IPS DF 6.9 (cell line): ENCODE measurements at regions not wholly inside any gene's neighbourhood (a gene's known extent, or its start where the extent isn't known, plus 50 kb on each side); places are given as distances from the start of the nearest gene placed in this dataset.

Experiments used
- DNase-seq: peaks from one replicate; pipeline ENCODE4 v3.0.0-alpha.2; 2013; ENCODE audit warnings: low read depth, low spot score
- H3K27ac ChIP-seq: one replicate; pipeline ENCODE4 v1.5.1; 2013; ENCODE audit warnings: low read length, control low read depth
- H3K27me3 ChIP-seq: 2 replicates; pipeline ENCODE4 v1.6.1; 2013; ENCODE audit warnings: mild to moderate bottlenecking, low read length; ENCODE audit not compliant: control insufficient read depth, insufficient read depth
- H3K36me3 ChIP-seq: 2 replicates; pipeline ENCODE4 v1.6.1; 2013; ENCODE audit warnings: low read length; ENCODE audit not compliant: control insufficient read depth, insufficient read depth
- H3K4me1 ChIP-seq: 2 replicates; pipeline ENCODE4 v1.6.1; 2013; ENCODE audit warnings: low read length; ENCODE audit not compliant: control insufficient read depth, insufficient read depth
- H3K4me3 ChIP-seq: 2 replicates; pipeline ENCODE4 v1.5.1; 2013; ENCODE audit warnings: mild to moderate bottlenecking, low read length
- H3K9me3 ChIP-seq: 2 replicates; pipeline ENCODE4 v1.6.1; 2013; ENCODE audit warnings: low read length, inconsistent platforms; ENCODE audit not compliant: control insufficient read depth, insufficient read depth
- WGBS: extraction: QIAGEN DNeasy Blood & Tissue Kit; methylation state at CpG from one replicate; pipeline ENCODE4 v1.1.7; 2013; ENCODE audit warnings: mixed read lengths, missing lambda C conversion rate; ENCODE audit not compliant: insufficient read length, insufficient coverage; 5-methylcytosine and 5-hydroxymethylcytosine counted together

GRCh38 chr10:21034241-21034640 lies 137.1 kb upstream of the NEBL start:
- no peak overlapping the region for H3K27ac ChIP-seq
- no peaks in the 10 kb centered on the region for H3K36me3 ChIP-seq
- H3K27me3 ChIP-seq: no peaks in the 10 kb centered on the region
- H3K4me3 ChIP-seq: no peak overlapping the region
- no peaks in the 10 kb centered on the region for H3K4me1 ChIP-seq
- no CpG with 5 or more reads among the region's 2 CpGs for WGBS
- H3K9me3 ChIP-seq: no peaks in the 10 kb centered on the region
- no peak for DNase-seq

- DNase-seq: no peak
- H3K27ac ChIP-seq: no peak overlapping the region
- no peaks in the 10 kb centered on the region for H3K36me3 ChIP-seq
- no peaks in the 10 kb centered on the region for H3K27me3 ChIP-seq
- H3K4me3 ChIP-seq: no peak overlapping the region
- H3K9me3 ChIP-seq: no peaks in the 10 kb centered on the region
- no peaks in the 10 kb centered on the region for H3K4me1 ChIP-seq
- no CpG with 5 or more reads among the region's 12 CpGs for WGBS
Measured at GRCh38 chr10:21032587-21033319, 135.6 kb upstream of the NEBL start.

DNA sequence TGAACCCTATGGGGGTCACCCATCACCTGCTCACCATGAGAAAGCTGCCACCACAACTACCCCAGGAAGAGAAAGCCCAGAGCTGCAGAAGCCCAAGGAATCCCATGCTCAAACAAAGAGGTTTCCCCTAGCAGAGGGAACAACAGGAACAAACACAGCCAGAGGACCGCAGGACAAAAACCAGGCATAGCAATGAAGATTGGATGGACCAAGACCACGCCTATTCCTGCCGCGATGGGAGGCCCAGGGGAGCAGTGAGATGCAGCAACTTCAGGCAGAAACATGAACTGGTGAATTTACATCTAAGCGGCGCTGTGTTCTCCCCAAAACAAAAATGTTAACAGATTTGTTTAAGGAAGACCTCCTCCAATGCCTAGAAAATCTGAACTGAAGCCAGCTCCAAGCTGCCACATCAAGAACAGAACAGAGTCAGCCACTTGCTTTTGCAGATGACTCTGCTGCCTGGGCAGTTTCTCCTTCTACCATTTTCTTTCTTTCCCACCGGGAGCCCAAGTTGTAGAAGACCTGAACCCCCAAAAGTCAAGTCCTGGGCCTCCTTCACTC lies 134.2 kb upstream of the NEBL start:
- no peaks in the 10 kb centered on the region for H3K9me3 ChIP-seq
- H3K27me3 ChIP-seq: no peaks in the 10 kb centered on the region
- H3K27ac ChIP-seq: no peak overlapping the region
- no peak for DNase-seq
- no CpG with 5 or more reads among the region's 7 CpGs for WGBS
- no peaks in the 10 kb centered on the region for H3K4me1 ChIP-seq
- no peak overlapping the region for H3K4me3 ChIP-seq
- H3K36me3 ChIP-seq: no peaks in the 10 kb centered on the region

GRCh38 chr10:21030091-21030490 lies 133.0 kb upstream of the NEBL start:
- no peaks in the 10 kb centered on the region for H3K36me3 ChIP-seq
- WGBS: no CpG with 5 or more reads among the region's 10 CpGs
- no peak for DNase-seq
- no peaks in the 10 kb centered on the region for H3K27me3 ChIP-seq
- H3K4me1 ChIP-seq: no peaks in the 10 kb centered on the region
- no peak overlapping the region for H3K4me3 ChIP-seq
- H3K27ac ChIP-seq: no peak overlapping the region
- H3K9me3 ChIP-seq: no peaks in the 10 kb centered on the region

GRCh38 chr10:21022821-21023220 lies 125.7 kb upstream of the NEBL start:
- DNase-seq: no peak
- Histone ChIP-seq H3K4me1 (no peaks in the 10 kb centered on the region), H3K27ac (no peak overlapping the region), H3K4me3 (no peak overlapping the region), H3K36me3 (no peaks in the 10 kb centered on the region), H3K27me3 (no peaks in the 10 kb centered on the region), H3K9me3 (no peaks in the 10 kb centered on the region)
- WGBS: no CpG with 5 or more reads among the region's 3 CpGs

- WGBS: no CpG with 5 or more reads among the region's 15 CpGs
- Histone ChIP-seq H3K9me3 (no peaks in the 10 kb centered on the region), H3K4me1 (no peaks in the 10 kb centered on the region), H3K4me3 (no peak overlapping the region), H3K36me3 (no peaks in the 10 kb centered on the region), H3K27ac (no peak overlapping the region), H3K27me3 (no peaks in the 10 kb centered on the region)
- no peak for DNase-seq
Measured at GRCh38 chr10:21021843-21022594, 124.9 kb upstream of the NEBL start.

GRCh38 chr10:21021231-21021630 lies 124.1 kb upstream of the NEBL start:
- no peak for DNase-seq
- H3K4me1 ChIP-seq: no peaks in the 10 kb centered on the region
- no peak overlapping the region for H3K4me3 ChIP-seq
- no peak overlapping the region for H3K27ac ChIP-seq
- H3K36me3 ChIP-seq: no peaks in the 10 kb centered on the region
- H3K9me3 ChIP-seq: no peaks in the 10 kb centered on the region
- no CpG with 5 or more reads among the region's 6 CpGs for WGBS
- H3K27me3 ChIP-seq: no peaks in the 10 kb centered on the region

GRCh38 chr10:21020545-21020944 lies 123.4 kb upstream of the NEBL start:
- no peaks in the 10 kb centered on the region for H3K36me3 ChIP-seq
- no peaks in the 10 kb centered on the region for H3K9me3 ChIP-seq
- no peak overlapping the region for H3K27ac ChIP-seq
- no CpG with 5 or more reads among the region's 7 CpGs for WGBS
- no peak overlapping the region for H3K4me3 ChIP-seq
- no peaks in the 10 kb centered on the region for H3K4me1 ChIP-seq
- H3K27me3 ChIP-seq: no peaks in the 10 kb centered on the region
- peak; percentile 58 for DNase-seq

- no peak overlapping the region for H3K4me3 ChIP-seq
- WGBS: no CpG with 5 or more reads among the region's 6 CpGs
- H3K27ac ChIP-seq: no peak overlapping the region
- no peaks in the 10 kb centered on the region for H3K4me1 ChIP-seq
- H3K36me3 ChIP-seq: no peaks in the 10 kb centered on the region
- no peaks in the 10 kb centered on the region for H3K9me3 ChIP-seq
- no peaks in the 10 kb centered on the region for H3K27me3 ChIP-seq
- no peak for DNase-seq
Measured at GRCh38 chr10:21019436-21019835, 122.3 kb upstream of the NEBL start.

- Histone ChIP-seq H3K4me3 (no peak overlapping the region), H3K27ac (no peak overlapping the region), H3K36me3 (no peaks in the 10 kb centered on the region), H3K27me3 (no peaks in the 10 kb centered on the region), H3K9me3 (no peaks in the 10 kb centered on the region), H3K4me1 (no peaks in the 10 kb centered on the region)
- no peak for DNase-seq
- WGBS: no CpG with 5 or more reads among the region's 4 CpGs
Measured at GRCh38 chr10:21015851-21016250, 118.7 kb upstream of the NEBL start.
